LNCAP (cell line): ENCODE measurements at regions not wholly inside any gene's neighbourhood (a gene's known extent, or its start where the extent isn't known, plus 50 kb on each side); places are given as distances from the start of the nearest gene placed in this dataset.

Experiments
- CTCF ChIP-seq: fragments of 450-650 bp; IDR thresholded peaks from 2 replicates; pipeline ENCODE4 v1.5.1; 2017; ENCODE audit warnings: mild to moderate bottlenecking

- no peak for TF ChIP-seq CTCF
Measured at GRCh38 chr5:87572090-87572489, 159.4 kb upstream of the CCNH start.

GRCh38 chr5:87570366-87570765 lies 157.6 kb upstream of the CCNH start:
- no peak for TF ChIP-seq CTCF

GRCh38 chr5:87562068-87562467 lies 149.3 kb upstream of the CCNH start:
- TF ChIP-seq CTCF: no peak

- TF ChIP-seq CTCF: no peak
Measured at GRCh38 chr5:87560528-87560927, 147.8 kb upstream of the CCNH start.

- TF ChIP-seq CTCF: no peak
Measured at GRCh38 chr5:87551911-87552310, 139.2 kb upstream of the CCNH start.

- TF ChIP-seq CTCF: no peak
Measured at GRCh38 chr5:87541676-87542075, 128.9 kb upstream of the CCNH start.

- peak; percentile 39; the same call in 1 of the 2 replicates for TF ChIP-seq CTCF
Measured at GRCh38 chr5:87541033-87541432, 128.3 kb upstream of the CCNH start.

- peak; percentile 68 for TF ChIP-seq CTCF
Measured at GRCh38 chr5:87539839-87540238, 127.1 kb upstream of the CCNH start.
